Thyroid gland (tissue), 4 donors: ENCODE measurements at regions not wholly inside any gene's neighbourhood (a gene's known extent, or its start where the extent isn't known, plus 50 kb on each side); places are given as distances from the start of the nearest gene placed in this dataset.

Source experiments
- DNase-seq, 2 donors: peaks; one replicate each; pipeline ENCODE4 v3.0.0-alpha.2; 2019
- H3K27ac ChIP-seq, 3 donors: fragments of 200-600 bp; sonication (generic); 1 replicate in 2 of 3; 2 replicates in 1 of 3; pipeline ENCODE4 v1.5.1; 2016 to 2019; ENCODE audit warnings: mild to moderate bottlenecking in 1 of 3, moderate library complexity in 1 of 3
- H3K27me3 ChIP-seq: fragments of 200-600 bp; sonication (generic); one replicate; pipeline ENCODE4 v1.5.1; 2019
- H3K36me3 ChIP-seq, 2 donors: fragments of 200-600 bp; sonication (generic); one replicate each; pipeline ENCODE4 v1.5.1; 2016 to 2019
- H3K4me1 ChIP-seq, 2 donors: fragments of 200-600 bp; sonication (generic); one replicate each; pipeline ENCODE4 v1.5.1; 2017 to 2019
- H3K4me3 ChIP-seq, 3 donors: fragments of 200-600 bp; sonication (generic); replicated peaks in 1 of 3; 1 replicate in 2 of 3; 2 replicates in 1 of 3; pipeline ENCODE4 v1.5.1; 2016; ENCODE audit warnings: mild to moderate bottlenecking in 1 of 3
- H3K9me3 ChIP-seq: fragments of 200-600 bp; sonication (generic); one replicate; pipeline ENCODE4 v1.5.1; 2017
- POLR2A ChIP-seq, 2 donors: fragments of 450-650 bp; IDR thresholded peaks; one replicate each; pipeline ENCODE4 v1.6.1; 2017; ENCODE audit warnings: antibody characterized with exemption in 2 of 2, mild to moderate bottlenecking in 2 of 2, moderate library complexity in 1 of 2
- WGBS, 2 donors: methylation state at CpG; one replicate each; pipeline ENCODE4 v1.1.5; 2017; 5-methylcytosine and 5-hydroxymethylcytosine counted together
- intact Hi-C: fragments of 100-400 bp; cut with DNase I; formaldehyde crosslinking; loops from one replicate; pipeline ENCODE4 v1.15.1; 2023
- TF ChIP-seq, protein P1 (sequence below), 6 experiments: fragments of 200-600 bp in 3 of 6; fragments of 450-650 bp in 3 of 6; sonication (generic) in 3 of 6; IDR thresholded peaks; one replicate each; pipeline ENCODE4 v1.5.1; 2016 to 2019; ENCODE audit warnings: antibody characterized with exemption in 6 of 6, mild to moderate bottlenecking in 2 of 6, inconsistent platforms in 1 of 6, moderate library complexity in 1 of 6

DNA sequence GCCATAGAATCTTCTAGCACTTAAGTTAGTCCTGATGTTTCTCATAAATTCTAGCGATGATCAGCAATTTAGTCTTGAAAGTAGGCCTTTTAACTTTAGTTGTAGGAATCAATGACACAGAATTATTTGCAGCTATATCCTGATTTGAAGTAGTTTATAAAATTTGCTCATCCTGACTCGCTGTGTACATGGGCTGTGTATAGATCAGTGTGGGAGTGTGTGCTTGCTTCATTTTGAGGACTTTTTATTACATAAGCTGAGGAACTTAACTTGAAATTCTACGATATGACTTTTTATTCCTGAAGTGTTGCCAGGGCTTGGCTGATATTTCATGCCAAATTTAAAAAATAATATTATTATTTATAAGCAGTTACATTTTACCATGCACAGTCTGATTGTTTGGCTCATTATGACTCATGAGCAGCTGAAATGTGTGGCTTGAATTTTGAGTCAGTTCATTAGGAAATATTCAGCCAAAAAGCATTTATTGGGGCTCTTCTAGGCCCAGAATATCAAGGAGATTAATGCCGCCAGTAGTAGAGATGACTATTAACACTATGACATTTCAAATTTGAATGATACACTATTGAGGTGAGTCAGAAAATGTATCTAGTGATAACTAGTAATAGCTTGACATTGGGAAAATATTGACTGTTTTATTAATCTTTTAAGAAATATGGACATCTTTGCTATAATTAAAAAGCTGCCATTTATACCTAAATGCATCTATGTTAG lies 128.9 kb upstream of the LIMCH1 start:
- Histone ChIP-seq H3K9me3 (no peaks in the 10 kb centered on the region), H3K4me3 (no peak overlapping the region), H3K36me3 (no peaks in the 10 kb centered on the region), H3K27me3 (no peaks in the 10 kb centered on the region), H3K27ac (no peak overlapping the region), H3K4me1 (peaks cover 16 to 34% of the 10 kb centered on the region in 2 donors)
- 77 to 92% methylated on average over 4 of the region's 4 CpGs for WGBS, 2 donors
- TF ChIP-seq POLR2A (IDR thresholded peaks at IDR 0.05), result no peak
- TF ChIP-seq, protein P1, sequence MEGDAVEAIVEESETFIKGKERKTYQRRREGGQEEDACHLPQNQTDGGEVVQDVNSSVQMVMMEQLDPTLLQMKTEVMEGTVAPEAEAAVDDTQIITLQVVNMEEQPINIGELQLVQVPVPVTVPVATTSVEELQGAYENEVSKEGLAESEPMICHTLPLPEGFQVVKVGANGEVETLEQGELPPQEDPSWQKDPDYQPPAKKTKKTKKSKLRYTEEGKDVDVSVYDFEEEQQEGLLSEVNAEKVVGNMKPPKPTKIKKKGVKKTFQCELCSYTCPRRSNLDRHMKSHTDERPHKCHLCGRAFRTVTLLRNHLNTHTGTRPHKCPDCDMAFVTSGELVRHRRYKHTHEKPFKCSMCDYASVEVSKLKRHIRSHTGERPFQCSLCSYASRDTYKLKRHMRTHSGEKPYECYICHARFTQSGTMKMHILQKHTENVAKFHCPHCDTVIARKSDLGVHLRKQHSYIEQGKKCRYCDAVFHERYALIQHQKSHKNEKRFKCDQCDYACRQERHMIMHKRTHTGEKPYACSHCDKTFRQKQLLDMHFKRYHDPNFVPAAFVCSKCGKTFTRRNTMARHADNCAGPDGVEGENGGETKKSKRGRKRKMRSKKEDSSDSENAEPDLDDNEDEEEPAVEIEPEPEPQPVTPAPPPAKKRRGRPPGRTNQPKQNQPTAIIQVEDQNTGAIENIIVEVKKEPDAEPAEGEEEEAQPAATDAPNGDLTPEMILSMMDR (IDR thresholded peaks at IDR 0.05), result no peak
- intact Hi-C loops, result no loop called here
- no peak for DNase-seq

DNA sequence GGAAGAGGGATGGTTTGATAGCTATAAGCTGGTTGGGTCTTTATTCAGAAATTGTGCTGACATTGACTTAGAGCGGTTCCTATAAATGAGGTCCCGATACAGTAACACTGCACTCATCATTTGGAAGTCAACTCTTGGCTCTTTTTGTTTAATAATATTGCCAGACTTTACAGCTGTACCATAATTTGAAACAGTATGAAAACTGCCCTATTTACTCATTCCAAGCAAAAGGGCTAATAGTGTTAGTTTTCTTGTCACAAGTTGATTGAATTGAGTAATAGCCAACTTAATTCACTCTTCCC lies 128.4 kb upstream of the LIMCH1 start:
- Histone ChIP-seq H3K27ac (no peak overlapping the region), H3K27me3 (no peaks in the 10 kb centered on the region), H3K4me1 (peaks cover 16 to 33% of the 10 kb centered on the region in 2 donors), H3K36me3 (no peaks in the 10 kb centered on the region), H3K9me3 (no peaks in the 10 kb centered on the region), H3K4me3 (no peak overlapping the region)
- no peak for TF ChIP-seq POLR2A (IDR thresholded peaks at IDR 0.05)
- TF ChIP-seq, protein P1 (IDR thresholded peaks at IDR 0.05), result no peak
- 94 to 99% methylated on average over 2 of the region's 2 CpGs for WGBS, 2 donors
- intact Hi-C loops, result no loop called here
- DNase-seq, result no peak

DNA sequence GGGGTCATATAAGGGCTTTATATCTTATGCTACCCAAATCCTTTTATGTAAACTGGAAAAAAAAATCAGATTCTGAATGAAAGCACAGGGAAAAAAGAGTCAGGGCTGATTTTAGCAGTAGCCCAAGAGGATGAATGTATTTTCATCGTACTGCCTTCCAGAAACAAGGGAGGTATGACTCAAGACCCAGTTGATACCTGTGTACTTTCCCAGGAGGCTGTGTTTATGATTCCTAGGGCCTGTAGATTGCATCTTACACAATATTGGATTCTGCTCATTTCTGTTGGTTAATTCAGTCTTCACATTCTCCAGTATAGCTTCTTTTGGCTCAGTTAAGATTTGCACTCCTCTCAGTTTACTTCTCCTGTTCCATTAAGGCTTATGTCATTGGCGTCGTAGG lies 127.9 kb upstream of the LIMCH1 start:
- Histone ChIP-seq H3K27ac (no peak overlapping the region), H3K9me3 (no peaks in the 10 kb centered on the region), H3K4me1 (peaks cover 16 to 30% of the 10 kb centered on the region in 2 donors), H3K27me3 (no peaks in the 10 kb centered on the region), H3K36me3 (no peaks in the 10 kb centered on the region), H3K4me3 (no peak overlapping the region)
- TF ChIP-seq, protein P1 (IDR thresholded peaks at IDR 0.05), result no peak
- TF ChIP-seq POLR2A (IDR thresholded peaks at IDR 0.05), result no peak
- WGBS, 2 donors, result 81 to 87% methylated on average over 3 of the region's 3 CpGs
- DNase-seq, result no peak
- intact Hi-C loops, result no loop called here

DNA sequence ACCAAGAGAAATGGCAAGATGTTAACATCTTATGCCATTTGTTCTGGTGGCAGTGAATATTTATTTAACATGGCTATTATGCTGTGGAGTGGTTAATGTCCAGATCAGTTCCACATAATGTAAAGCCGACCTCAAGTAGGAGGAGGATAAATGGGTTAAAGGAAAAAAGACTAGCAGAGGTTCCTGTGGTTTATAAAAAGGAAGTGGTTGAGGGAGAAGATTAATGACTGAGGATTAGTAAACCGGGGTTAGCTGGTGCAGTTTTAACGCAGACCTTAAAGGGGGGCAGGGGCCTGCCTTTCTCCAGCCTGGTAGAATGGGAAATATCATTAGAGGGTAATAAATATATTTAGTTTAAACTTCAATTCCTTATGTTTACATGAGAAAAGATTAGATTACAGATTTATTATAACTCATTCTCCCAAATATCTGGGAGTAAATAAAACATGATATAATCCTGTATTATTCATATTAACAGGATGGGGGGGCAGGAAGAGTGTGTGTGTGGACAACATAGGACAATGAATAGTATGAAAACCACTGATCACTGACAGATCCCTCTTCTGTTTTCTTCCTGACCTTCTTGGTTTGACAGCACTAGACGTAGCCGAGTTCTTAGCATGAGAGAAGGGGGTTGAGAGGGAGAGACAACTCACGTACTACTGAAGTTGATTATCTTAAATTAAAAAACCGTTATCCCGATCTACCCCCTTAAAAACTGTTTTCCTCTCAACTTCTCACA lies 124.1 kb upstream of the LIMCH1 start:
- H3K9me3 ChIP-seq, result no peaks in the 10 kb centered on the region
- H3K36me3 ChIP-seq, result no peaks in the 10 kb centered on the region
- 76 to 77% methylated on average over 8 of the region's 8 CpGs for WGBS, 2 donors
- TF ChIP-seq, protein P1 (IDR thresholded peaks at IDR 0.05), result no peak
- TF ChIP-seq POLR2A (IDR thresholded peaks at IDR 0.05), result no peak
- intact Hi-C loops, result no loop called here
- DNase-seq, result no peak
- H3K4me1 ChIP-seq, result peaks cover 11 to 16% of the 10 kb centered on the region in 2 donors
- H3K27ac ChIP-seq, result no peak overlapping the region
- no peaks in the 10 kb centered on the region for H3K27me3 ChIP-seq
- H3K4me3 ChIP-seq, result no peak overlapping the region

DNA sequence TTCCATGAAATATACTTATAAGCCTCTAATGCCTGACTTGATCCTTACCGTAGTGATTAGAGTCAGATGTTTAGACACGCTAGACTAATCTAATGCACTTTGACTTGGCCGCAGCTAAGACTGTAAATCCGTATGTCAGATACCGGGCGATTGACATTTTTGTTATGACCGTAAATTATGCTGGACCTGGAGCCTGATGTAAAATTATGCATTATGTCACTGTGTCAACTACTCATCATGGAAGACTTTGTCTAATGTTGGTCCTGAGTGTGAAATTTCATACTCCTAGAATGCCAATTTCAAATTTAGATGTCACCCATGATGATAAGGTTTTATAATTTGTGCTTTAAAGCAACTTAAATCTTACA lies 123.6 kb upstream of the LIMCH1 start:
- WGBS, 2 donors, result 69 to 73% methylated on average over 7 of the region's 7 CpGs
- intact Hi-C loops, result no loop called here
- Histone ChIP-seq H3K9me3 (no peaks in the 10 kb centered on the region), H3K36me3 (no peaks in the 10 kb centered on the region), H3K4me3 (no peak overlapping the region), H3K27me3 (no peaks in the 10 kb centered on the region), H3K27ac (no peak overlapping the region), H3K4me1 (peaks cover 12 to 16% of the 10 kb centered on the region in 2 donors)
- TF ChIP-seq, protein P1 (IDR thresholded peaks at IDR 0.05), result no peak
- no peak for TF ChIP-seq POLR2A (IDR thresholded peaks at IDR 0.05)
- DNase-seq, result no peak
